GM19395 (cell line): ENCODE measurements at regions not wholly inside any gene's neighbourhood (a gene's known extent, or its start where the extent isn't known, plus 50 kb on each side); places are given as distances from the start of the nearest gene placed in this dataset.

Experiments used
- ATAC-seq: cut with Tn5 transposase; IDR thresholded peaks from one replicate; pipeline ENCODE4 v1.9.1; 2021; ENCODE audit warnings: mild to moderate bottlenecking, moderate library complexity; ENCODE audit not compliant: unreplicated experiment

- no peak for ATAC-seq
These were observed 803.0 kb upstream of the KLHL1 start for GRCh38 chr13:70911286-70911685.

DNA sequence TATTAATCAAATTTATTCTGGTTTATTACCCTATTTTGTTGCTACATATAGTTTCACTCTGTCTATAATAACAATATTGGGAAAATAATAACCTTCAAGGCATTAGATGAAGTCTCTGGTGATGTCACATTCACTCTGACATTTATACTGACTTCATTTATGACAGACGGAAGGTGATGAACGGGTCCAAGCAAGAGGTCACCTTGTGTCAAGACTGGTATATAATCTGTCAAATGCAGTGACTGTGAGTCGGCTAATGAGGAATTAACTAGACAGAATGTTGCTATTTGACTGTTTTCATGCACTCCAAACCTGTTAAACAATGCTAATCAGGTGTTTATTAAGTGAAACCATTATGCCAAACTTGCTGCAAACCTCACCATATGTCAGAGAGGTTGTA is 800.5 kb upstream of the KLHL1 start:
- no peak for ATAC-seq

DNA sequence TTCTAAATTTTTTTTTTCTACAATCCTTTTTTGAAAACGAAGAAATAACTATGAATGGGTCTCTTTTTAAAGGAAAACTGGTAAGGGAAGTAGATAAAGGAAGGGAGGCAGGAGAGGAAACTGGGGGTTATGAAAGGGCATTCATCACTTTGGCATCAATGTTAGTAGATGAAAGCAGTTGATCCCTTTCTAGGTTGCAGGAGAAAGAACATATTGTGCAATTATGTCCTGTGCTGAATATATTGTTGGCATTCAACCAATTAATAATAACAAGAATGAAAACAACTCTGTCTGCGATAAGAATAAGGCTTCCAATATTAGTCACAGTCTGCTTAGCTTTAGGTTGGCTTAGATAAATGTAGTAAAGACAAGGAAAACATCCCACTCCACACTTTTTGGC is 796.8 kb upstream of the KLHL1 start:
- ATAC-seq: no peak

- ATAC-seq: no peak
These were observed 787.9 kb upstream of the KLHL1 start for GRCh38 chr13:70896136-70896535.

DNA sequence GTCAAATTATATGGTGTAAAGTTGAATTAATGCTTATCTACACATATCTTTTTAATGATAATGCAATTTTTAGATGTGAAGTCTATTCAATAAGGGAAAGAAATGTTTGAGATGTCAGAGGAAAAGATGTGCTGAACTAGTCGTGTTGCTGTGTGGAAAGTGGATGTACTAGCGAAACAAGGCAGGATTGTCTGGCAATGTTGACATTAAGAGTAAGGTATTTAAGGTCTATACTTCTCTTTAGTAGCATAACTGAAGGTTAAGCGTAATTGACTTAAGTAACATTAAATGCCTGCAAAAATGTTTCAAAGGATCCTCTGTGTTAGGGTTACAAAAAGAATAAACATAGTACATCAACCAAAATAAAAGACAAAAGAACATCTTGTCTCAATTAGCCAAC is 787.3 kb upstream of the KLHL1 start:
- no peak for ATAC-seq

- no peak for ATAC-seq
These were observed 786.0 kb upstream of the KLHL1 start for GRCh38 chr13:70894258-70894657.

GRCh38 chr13:70893832-70894231 is 785.6 kb upstream of the KLHL1 start:
- ATAC-seq: no peak

DNA sequence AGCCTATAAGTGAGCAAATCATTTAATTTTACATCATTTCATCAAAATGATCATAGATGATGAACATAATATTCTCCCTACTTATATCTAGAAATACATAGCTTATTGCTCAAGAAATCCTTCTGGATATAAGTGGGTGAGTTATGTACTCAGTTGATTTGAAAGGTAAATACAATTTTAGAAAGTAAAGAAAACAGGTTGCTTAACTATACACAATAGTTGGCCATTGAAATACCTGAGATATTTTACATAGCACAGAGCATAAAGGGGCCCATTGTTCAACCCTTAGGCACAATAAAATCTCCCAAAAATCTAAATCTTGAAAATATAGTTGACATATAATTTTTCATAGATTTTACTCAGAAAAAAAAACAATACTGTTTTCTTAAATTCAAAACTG is 782.0 kb upstream of the KLHL1 start:
- ATAC-seq: no peak

- ATAC-seq: no peak
These were observed 780.9 kb upstream of the KLHL1 start for GRCh38 chr13:70889163-70889562.

- ATAC-seq: no peak
These were observed 775.9 kb upstream of the KLHL1 start for GRCh38 chr13:70884196-70884595.

- no peak for ATAC-seq
These were observed 766.4 kb upstream of the KLHL1 start for GRCh38 chr13:70874636-70875035.

GRCh38 chr13:70864731-70865130 is 756.5 kb upstream of the KLHL1 start:
- ATAC-seq: no peak

GRCh38 chr13:70856711-70857110 is 748.5 kb upstream of the KLHL1 start:
- no peak for ATAC-seq

DNA sequence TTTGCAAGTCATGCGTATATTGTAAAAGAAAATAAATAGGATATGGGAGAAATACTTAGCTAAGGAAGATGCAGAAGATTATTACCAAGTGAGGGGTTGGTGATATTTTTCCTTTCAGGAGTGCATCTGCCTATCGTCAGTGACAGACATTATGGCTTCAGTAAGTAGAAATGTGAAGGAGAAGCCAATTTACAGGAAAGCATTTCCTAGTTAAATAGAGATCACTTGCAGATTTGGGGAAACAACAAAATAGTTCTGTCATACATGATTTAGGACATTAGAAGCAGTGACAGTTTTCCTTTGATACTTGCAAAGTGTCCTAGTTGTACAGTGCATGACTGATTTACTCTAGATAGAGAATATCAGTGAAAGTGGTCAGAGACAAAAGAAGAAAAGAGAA is 747.8 kb upstream of the KLHL1 start:
- ATAC-seq: no peak

DNA sequence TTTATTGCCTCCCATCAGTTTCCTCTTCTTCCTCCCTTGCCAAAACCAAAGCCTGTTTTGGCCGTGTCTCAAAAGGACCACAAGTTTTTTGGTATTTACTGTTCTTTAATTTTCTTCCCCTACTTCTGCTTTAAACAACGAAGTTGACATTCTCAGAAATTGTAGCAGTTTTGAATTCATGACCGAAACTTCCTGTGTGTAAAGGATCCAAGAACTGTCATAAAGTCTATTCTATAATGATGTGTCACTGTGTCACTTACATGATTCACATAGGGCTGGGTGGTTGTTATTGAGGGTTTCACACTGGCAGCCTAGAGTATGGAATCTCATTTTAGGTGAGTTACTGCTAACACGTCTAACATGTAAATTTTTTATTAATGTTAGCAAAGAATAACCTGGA is 741.0 kb upstream of the KLHL1 start:
- no peak for ATAC-seq

- no peak for ATAC-seq
These were observed 736.3 kb upstream of the KLHL1 start for GRCh38 chr13:70844391-70845108.

GRCh38 chr13:70842062-70842644 is 733.9 kb upstream of the KLHL1 start:
- no peak for ATAC-seq

GRCh38 chr13:70841240-70842061 is 733.2 kb upstream of the KLHL1 start:
- no peak for ATAC-seq

DNA sequence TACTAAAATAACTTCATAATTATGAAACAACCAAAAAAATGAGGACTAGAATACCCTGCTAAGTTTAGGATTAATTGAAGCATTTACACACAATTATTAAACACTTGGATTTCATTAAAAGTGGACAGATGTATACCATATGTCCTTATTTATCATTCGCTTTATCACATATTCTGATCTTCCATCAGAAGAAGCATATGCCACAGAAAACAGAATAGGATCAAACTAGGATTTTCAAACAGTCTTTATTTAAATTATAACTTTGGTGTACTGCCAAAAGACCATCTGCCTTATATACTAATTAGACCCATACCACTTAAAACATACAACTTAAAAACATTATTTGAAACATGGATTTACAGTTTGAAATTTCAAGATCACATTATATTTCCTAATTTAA is 727.1 kb upstream of the KLHL1 start:
- no peak for ATAC-seq

GRCh38 chr13:70829748-70830147 is 721.5 kb upstream of the KLHL1 start:
- no peak for ATAC-seq

DNA sequence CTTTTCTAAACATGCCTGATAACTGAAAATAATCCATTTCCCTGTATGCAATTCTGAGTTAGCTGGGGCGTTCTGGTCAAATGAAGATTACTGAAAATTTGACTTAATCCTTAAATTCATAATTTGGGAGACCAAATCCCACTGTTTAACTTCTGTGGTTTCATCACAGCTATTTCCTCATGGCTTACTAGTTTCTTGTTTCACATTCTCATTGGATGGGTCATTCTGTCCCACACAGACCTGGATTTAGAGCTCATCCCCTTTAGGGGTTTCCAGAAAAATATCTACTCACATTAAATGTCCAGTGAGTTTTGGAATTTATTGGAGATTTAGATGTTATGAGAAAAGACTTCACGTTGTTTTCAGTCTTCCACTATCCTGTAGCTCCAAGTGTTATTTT is 709.3 kb upstream of the KLHL1 start:
- no peak for ATAC-seq

- no peak for ATAC-seq
These were observed 708.6 kb upstream of the KLHL1 start for GRCh38 chr13:70816853-70817252.
